Smooth muscle cell of the brain vasculature (primary cell): ENCODE measurements at regions not wholly inside any gene's neighbourhood (a gene's known extent, or its start where the extent isn't known, plus 50 kb on each side); places are given as distances from the start of the nearest gene placed in this dataset.

Experiments
- DNase-seq: peaks from one replicate; pipeline ENCODE4 v3.0.0-alpha.2; 2012; ENCODE audit warnings: low read depth, low spot score

- no peak for DNase-seq
Observed at GRCh38 chr1:168387781-168388760, 107.4 kb downstream of the TBX19 start.

GRCh38 chr1:168386949-168387586 lies 106.4 kb downstream of the TBX19 start:
- no peak for DNase-seq

DNA sequence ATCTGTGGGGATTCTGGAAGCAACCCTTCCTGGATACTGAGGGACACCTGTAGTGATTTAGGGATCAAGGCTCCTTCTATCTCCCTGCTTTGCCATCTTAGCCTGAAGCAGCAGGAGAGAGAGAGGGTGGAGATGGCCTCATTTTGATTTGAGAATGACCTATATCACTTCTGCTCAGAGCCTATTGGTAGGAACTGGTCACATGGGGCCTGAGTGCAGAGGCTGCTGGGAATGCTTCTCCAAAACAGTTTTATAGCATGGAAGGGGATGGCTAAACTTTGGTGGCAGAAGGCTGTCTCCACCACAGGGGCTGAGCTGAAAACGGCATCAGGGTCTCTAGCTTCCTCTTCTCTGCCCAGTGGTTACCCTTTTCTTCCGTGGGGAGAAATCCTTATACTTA lies 105.8 kb downstream of the TBX19 start:
- no peak for DNase-seq

DNA sequence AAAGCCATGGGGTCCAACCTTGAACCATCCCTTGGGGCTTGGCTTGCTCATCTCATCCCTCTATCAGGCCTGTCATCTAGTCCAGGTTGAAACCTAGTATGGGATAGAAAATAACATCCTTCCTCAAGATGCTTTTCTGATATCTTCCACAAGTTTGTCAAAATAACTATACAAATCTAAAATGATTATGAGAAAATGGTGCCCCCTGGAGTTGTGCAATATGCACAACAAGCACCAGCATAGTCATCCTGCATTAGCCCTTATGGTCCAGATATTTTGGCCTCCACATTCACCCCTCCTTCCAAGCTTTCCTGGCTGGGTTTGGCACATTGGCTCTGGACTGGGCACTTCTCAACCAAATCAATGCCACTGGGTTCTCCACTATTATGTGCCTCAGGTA lies 101.2 kb downstream of the TBX19 start:
- DNase-seq: no peak

GRCh38 chr1:168380945-168381344 lies 100.3 kb downstream of the TBX19 start:
- DNase-seq: no peak

DNA sequence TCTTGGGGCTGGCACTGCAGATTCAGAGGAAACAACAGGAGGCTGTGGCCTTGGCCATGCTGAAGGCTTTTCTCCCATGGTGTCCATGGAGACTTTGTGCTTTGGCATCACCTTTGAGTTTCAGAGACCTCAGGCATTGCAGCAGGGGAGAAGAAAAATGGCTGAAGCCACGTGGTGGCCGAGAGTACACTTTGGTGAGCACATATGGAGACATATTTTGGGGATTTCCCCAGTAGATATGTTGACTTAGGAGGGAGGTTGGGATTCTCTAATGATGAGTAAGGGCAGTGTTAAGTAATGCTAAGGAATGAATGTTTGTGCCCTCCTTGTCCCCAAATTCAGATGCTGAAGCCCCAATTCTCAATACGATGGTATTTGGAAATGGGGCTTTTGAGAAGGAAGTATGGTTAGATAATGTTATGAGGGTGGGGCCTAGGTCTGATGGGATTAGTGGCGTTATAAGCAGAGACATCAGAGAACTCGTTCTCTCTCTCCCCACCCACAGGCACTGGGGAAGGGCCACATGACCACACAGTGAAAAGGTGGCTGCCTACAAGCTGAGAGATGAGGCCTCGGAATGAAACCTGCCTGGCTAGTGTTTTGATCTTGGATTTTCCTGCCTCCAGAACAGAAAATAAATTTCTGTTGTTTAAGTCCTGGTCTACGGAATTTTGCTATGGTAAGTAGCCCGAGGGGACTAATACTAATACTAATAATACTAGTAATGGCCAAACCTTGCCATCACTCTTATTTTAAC lies 98.6 kb downstream of the TBX19 start:
- no peak for DNase-seq

DNA sequence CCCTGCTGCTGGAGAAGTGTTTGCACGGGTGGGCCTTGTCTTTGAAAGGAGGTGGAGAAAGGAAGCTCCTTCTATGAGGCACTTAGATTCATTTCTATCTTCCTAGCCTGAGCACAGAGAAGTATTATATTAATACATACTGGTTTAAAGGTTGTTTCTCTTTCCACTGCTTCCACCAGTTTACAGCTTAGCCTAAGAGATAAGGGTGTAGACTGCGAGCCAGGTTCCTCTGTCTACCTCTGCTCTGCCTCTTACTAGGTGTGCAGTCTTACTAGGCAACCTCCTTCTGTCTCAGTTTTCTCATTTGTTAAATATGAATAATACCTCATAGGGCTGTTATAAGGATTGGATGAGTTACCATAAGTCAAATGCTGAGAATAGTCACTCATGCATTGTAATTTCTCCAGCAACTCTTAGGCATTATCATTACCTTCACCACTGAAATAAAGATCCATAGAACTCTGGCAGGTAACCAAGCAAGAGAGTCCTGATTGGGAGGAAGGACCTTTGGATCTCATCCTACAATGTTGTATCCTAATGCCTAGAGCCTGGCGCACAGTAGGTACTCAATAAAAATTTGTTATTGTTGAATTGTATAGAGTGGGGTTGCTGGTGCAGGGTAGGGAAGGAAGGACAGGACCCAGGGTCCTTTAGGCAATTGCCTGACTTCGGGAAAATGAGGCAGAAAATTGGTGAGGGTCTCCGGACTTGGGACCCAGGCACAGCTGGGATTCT lies 95.1 kb downstream of the TBX19 start:
- DNase-seq: no peak

DNA sequence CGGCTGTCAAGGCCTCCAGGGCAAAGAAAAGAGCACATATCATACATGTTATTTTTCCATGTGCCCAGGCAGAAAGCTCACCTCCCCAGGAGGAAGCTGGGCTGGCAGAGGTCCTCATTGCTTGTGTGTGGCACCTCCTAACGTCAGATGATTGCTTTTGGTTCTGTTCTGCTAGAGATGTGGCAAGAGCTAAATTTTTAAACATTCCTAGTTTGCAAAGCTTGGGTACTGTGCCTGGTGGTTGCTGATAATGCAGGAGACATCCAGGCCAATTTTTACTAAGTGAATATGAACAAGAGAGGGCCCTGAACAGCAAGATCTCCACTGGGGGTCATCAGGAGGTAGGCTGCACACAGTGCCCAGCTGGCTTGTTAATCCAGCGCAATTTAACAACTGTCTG lies 93.9 kb downstream of the TBX19 start:
- DNase-seq: no peak

- no peak for DNase-seq
Observed at GRCh38 chr1:168373869-168374268, 93.2 kb downstream of the TBX19 start.

DNA sequence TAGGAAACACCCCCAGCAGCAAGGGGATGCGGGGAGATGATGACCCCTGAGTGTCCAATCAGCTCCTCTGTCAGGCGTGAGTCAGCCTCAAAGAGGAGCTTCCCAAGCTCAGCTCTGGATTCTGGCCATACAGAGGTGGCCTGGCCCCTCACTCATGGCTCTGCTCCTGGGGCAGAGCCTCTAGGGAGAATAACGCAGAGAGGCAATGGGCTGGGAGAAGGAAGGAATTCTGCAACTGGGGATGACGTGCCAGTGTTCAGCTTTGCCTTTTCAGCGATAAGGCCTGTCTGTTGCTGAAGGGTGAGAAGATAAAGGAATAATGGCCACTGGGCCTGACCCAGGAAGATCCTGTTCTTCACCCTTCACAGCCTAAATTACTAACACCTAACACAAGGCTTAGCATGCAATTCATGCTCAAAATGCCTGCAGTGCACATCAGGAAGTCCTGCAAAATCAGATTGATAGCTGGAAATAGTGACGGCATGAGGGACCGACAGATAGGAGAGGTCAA lies 92.2 kb downstream of the TBX19 start:
- DNase-seq: no peak

DNA sequence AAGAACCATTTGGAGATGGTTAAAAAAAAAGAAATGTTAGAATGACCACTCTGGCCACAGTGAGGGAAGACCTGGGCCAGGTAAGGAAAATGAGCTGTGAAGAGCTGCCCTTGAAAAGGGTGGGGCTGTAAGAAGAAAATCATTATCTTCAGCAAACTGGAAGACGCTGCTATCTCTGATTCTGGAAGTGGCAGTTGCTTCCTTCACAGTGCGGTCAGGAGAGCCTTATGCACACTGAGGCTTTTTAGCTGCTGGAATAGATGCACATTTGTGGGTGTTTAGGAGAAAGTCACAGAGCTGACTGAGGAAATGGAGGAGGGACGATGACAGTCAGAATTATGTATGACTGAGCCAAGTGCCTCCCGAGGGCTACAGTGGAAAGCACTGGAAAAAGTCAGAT lies 91.6 kb downstream of the TBX19 start:
- no peak for DNase-seq

GRCh38 chr1:168371477-168371876 lies 90.8 kb downstream of the TBX19 start:
- no peak for DNase-seq

DNA sequence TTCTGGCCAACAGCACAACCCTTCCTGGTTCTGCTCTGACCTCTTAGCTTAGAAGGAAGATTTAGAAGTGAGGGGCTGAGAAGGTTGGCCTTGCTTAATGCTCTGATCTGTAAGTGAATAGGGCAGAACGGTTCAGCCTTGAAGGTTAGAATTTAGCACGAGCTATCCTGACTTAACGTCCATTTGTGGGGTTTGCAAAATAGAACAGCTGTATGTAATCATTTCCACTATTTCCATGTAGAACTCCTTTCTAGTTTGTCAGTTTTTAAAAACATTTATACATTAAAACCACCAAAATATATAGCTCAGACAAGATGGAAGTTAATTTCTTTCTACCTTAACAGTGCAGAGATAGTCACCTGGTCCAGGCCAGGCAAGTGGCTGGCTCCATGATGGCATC lies 89.9 kb downstream of the TBX19 start:
- no peak for DNase-seq

DNA sequence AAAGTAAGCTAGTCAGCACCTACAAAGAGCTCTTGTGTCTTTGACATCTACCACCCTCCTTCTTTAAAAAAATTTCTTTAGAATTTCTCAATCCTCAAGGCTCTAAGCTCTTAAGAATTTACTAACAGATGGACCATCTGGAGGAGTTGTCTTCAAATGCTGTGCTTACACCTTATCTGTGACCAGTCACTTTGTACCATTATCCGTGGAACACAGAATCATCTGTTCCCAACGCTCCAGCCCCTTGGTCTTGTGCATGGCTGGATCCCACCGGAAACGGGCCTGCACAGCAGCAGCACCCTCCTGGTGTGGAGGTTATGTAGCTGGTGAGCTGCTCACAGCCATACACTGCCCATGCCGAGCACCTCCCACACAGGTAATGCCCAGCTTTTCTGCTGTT lies 89.0 kb downstream of the TBX19 start:
- no peak for DNase-seq

DNA sequence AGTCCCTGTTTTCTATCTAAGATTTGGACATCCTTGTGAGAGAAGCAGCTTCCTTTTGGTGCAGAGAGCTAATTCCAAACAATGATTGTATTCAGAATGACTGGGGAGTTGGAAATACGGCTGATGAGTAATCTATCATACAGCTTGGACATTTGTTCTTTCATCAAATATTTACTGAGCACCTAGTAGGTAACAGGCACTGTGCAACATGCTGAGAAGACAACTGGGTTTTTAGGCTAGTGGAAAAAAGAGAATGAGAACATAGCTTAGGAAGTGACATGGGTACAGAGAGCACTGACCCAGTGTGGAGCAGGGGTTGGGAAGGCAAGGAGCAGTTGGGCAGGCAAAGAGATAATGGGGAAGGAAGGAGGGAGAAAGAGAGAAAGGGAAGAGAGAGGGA lies 87.5 kb downstream of the TBX19 start:
- DNase-seq: no peak

DNA sequence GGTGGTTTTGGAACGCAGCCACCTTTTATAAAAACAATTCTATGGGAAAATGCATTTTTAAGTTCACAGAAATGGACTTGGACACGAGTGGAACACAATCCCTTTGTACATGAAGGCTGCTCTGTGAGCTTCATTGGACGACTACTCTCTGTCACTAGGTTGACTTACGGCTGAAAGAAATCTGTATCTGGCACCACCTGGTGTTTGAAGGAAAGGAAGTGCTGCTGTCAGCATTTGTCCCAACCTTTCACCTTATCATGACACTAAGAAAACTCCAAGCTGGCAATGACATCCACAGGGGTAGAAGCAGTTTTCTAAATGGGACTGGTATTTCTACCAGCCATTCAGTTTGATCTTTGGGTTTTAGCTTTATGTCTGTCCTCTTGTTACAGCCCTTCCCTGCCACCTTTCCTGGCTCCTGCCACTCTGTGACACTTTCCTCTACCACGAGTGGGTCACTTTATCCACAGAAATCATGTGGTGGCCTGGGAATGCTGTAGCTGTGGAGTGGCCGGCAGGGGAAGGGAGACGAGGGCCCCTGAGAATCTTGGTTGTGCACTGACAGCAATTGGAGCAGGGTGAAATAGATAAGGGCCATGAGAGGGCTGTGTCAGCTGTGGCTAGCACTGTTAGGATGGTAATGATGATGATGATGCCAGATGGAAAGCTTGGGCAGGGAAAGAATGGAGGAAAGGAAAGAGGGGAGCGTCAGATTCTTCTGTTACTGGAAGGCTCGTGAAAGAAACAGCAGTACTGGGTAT lies 85.2 kb downstream of the TBX19 start:
- no peak for DNase-seq
